22Rv1 (cell line): ENCODE measurements at regions not wholly inside any gene's neighbourhood (a gene's known extent, or its start where the extent isn't known, plus 50 kb on each side); places are given as distances from the start of the nearest gene placed in this dataset.

Experiments used
- H3K27ac ChIP-seq: fragments of 450-650 bp; 2 replicates; pipeline ENCODE4 v1.5.1; 2017
- CTCF ChIP-seq: fragments of 450-650 bp; IDR thresholded peaks from 2 replicates; pipeline ENCODE4 v1.5.1; 2017; ENCODE audit warnings: mild to moderate bottlenecking
- ZFX ChIP-seq: fragments of 450-650 bp; IDR thresholded peaks from 2 replicates; pipeline ENCODE4 v1.6.1; 2017; ENCODE audit warnings: antibody characterized with exemption, borderline replicate concordance

DNA sequence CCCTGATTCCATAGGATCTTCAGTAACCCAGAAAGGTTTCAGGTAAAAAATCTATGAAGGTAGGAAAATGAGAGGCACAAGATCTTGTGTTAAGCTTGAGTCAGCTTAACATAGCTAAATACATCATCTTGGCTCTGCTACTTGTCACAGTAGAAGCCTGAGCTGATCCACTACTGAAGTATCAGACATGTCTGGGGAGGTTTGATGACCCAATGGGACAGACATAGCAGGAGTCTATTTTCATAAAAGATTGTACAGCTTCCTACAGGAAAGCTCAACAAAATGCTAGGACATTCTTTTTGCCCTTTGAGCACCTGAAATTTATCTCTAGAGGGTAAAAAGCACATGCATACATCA lies 84.3 kb upstream of the FSHR start:
- TF ChIP-seq CTCF = no peak
- no peak for TF ChIP-seq ZFX
- no peak overlapping the region for H3K27ac ChIP-seq

GRCh38 chr2:49237867-49238603 lies 83.7 kb upstream of the FSHR start:
- H3K27ac ChIP-seq = no peak overlapping the region
- TF ChIP-seq ZFX = no peak
- no peak for TF ChIP-seq CTCF

- no peak overlapping the region for H3K27ac ChIP-seq
- TF ChIP-seq CTCF = no peak
- TF ChIP-seq ZFX = no peak
Measured at GRCh38 chr2:49236316-49236715, 82.0 kb upstream of the FSHR start.

DNA sequence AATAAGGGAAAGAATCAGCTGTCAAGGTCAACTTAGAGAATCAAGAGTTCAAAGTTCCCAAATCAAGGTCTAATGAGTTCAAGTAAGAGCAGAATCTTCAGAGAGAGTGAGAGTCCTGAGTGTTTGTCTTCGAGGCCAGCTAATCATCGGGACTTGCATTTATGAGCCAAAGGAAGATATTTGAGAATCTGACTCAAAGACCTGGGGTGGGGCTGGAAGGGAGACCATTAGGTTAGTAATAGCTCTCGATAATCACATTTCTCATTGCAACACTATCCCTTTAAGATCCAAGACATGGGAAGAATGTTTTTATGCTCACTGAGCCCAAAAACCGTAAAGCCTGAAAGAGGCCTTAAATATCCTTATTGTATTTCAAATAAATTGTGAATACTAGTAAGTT lies 72.0 kb upstream of the FSHR start:
- TF ChIP-seq ZFX = no peak
- no peak for TF ChIP-seq CTCF

GRCh38 chr2:49225126-49225525 lies 70.8 kb upstream of the FSHR start:
- no peak overlapping the region for H3K27ac ChIP-seq
- TF ChIP-seq ZFX = no peak
- TF ChIP-seq CTCF = no peak

More for the DNA sequence above, 72.0 kb upstream of the FSHR start:
- no peak overlapping the region for H3K27ac ChIP-seq

DNA sequence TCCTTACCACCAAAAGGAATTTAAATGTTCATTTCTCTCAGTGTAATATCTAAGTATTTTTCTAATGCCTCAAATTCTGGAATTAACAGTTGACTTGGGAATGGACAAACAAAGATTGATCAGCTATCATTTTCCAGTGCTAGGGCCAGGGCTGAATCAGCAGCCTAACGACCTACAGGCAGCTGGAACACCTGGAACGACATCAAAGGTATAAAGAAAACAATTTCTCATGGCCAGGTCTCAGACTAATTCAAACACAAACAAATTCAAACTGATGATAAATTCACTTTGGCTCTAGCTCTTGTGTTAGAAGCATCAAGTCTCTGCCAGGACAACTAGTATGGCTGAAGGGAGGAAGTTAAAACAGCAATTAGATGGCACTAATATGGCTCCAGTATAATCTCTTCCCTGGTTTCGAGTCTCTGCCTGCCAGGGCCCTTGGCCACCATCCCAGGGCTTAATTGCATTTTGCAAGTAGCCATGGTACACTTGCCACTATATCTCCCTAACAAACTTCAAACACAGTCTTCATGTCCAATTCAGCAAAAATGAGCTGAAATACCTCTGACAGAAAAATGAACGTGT lies 70.2 kb upstream of the FSHR start:
- TF ChIP-seq CTCF = no peak
- TF ChIP-seq ZFX = no peak
- no peak overlapping the region for H3K27ac ChIP-seq

DNA sequence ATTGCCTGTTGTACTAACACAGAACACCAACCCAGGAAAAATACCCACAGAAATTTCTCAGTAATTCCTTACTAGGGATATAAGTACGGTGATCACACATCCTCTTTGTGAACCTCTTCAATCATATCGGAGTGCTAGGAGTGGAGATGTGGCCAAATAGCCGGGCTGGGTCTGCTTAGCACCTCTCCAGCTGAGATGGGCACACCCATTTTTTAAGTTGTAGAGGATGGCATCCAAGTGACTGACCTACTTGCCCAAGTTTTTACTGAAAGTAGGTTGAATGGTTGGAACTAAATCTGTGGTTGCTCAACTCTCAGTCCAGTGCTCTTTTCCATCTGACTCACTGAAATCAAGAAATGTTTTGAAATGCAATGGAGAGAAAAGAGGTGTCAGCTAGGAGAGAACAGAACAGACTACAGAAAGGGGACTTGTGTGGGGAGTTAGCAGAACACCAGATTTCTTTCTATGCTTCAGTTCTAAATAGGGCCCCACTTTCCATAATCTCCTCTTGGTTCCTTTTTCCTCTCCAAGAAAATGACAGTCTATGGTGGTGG lies 68.7 kb upstream of the FSHR start:
- TF ChIP-seq CTCF = no peak
- no peak for TF ChIP-seq ZFX

More for the DNA sequence above, 68.7 kb upstream of the FSHR start:
- H3K27ac ChIP-seq = no peak overlapping the region
